GM18508 (cell line): ENCODE measurements at regions not wholly inside any gene's neighbourhood (a gene's known extent, or its start where the extent isn't known, plus 50 kb on each side); places are given as distances from the start of the nearest gene placed in this dataset.
"Not testable (repeated sequence)": the region's sequence is repeated elsewhere in the genome, so short reads cannot be mapped to it uniquely, and the experiment has no call there.

ENCODE experiments used
- ATAC-seq: cut with Tn5 transposase; IDR thresholded peaks from one replicate; pipeline ENCODE4 v1.9.1; 2021; ENCODE audit warnings: moderate number of reproducible peaks; ENCODE audit not compliant: insufficient read depth, unreplicated experiment

DNA sequence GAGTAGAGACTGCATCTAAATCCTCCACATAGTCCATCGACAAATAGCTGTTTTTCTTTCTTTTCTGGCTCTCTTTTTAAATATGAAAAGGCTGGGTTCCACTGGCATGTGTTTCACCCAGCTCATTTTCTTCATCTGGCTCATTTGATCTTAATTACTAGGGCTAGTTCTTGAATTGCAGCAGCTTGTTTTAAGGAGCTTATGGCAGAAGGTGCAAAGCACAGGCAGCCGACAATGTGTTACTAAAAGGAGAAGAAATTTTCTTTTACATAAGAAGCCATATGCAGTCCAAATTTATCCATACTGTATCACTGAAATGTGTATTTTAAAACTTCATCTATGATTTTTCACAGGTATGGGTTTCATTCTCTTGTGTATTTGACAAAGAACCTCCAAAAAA, 205.6 kb upstream of the PTER start:
- no peak for ATAC-seq

DNA sequence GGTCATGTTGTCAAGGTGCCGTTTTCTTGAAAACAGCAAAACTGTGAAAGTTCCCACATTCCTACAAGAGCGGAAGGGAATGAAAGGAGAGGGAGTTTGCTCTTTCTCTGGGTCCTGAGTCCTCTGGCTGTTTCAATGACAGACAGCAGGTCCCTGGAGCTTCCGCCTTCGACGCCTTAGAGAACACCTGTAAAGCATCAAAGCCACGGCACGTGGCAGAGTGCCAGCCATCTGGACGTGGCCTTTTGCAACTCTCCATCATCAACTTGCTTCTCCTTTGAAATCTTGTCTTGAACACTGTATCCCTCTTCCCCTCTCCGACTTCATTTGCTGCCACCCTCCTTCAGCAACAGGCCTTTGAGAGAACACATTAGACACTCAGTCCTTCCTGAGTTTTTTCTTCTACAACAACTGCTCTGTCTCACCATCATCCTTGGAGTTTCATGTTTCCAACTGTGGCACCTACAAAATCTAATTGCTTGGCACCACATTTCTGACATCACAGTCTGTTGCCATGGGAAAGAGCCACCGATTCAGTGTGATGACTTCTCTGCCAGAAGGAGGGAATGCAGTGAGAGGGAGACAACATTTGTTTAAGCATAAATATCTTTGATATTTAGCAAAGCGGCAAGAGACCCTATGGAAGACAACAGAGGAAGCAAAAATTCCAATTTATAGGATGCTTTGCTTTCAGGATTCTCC, 204.9 kb upstream of the PTER start:
- no peak for ATAC-seq

DNA sequence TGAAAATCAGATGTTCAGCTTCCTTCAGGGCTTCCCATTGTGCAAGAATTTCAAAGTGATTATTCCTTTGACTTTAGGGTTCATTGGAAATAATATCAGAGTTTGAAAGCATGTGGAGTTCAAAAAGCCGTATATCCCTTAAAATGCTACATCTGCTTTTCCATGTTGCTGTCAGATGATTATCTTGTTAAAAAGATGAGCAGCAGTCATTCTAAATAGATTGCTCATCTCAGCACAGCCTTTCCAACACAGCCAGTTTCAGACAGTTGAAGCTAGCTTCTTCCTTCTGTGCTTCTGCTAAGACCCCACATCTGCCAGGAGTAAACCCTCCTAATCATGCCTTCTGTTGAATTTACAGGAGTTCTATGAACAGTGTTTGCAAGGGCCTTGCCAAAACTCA, 204.4 kb upstream of the PTER start:
- ATAC-seq = no peak

DNA sequence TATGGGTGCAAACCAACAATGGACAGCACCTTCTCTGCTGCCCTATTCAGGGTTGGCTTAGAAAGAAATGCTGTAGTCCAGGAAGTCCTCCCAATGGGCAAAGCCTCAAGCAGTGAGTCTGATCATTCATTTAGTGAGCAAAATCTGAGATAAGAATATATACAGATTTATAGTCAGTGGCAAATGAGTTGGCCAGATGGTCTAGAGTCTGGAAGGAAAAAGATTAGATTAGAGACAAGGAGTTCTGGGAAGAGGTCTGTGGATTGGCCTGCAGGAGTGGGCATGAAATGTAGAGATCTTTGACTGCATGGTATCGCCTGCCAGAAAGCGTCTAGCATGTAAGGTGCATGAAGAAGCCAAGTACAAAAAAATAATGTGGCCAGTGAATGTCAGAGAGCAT, 201.9 kb upstream of the PTER start:
- no peak for ATAC-seq

DNA sequence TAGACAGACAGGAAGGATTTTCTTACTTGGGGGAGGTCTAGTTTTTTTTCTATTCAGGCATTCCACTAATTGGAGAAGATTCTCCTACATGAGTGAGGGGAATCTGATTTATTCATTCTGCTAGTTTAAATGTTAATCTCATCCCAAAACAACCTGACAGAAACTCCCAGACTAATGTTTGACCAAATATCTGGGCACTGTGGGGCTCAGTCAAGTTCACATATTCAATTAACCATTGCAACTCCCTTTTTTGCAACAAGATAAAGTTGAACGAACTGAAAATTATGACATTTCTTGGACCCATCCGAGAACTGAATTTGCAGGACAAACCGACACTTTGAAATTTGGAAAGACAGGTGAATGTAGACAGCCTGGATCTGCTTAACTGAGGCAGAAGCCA, 194.4 kb upstream of the PTER start:
- no peak for ATAC-seq

DNA sequence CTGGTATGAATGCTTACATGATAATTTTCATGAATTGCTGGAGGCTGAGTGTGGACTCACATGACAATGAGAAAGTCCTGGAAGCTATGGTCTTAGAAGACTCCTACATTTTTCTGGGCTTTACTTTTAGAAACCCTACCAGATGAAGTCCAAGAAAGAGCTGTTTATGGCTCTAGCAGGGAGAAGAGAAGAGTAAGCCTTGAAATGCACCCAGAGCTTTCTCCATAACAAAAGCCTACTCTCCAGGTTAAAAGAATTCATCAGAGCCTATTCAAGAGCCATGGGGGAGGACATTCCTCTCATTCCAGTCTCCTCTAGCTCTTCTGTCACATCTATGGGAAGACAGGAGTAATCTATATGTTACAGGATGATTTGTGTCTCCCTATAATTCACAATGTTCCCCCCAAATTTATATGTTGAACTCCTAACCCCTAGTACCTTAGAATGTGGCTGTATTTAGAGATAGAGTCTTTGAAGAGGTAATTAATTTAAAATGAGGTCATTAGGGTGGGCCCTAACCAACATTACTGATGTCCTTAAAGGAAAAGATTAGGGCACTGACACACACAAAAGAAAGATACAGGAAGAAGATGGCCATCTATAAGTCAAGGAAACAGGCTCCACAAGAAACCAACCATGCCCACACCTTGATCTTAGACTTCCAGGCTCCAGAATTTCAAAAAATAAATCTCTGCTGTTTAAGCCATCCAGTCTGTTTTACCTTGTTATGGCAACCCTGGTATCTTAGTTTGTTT, 193.8 kb upstream of the PTER start:
- no peak for ATAC-seq

DNA sequence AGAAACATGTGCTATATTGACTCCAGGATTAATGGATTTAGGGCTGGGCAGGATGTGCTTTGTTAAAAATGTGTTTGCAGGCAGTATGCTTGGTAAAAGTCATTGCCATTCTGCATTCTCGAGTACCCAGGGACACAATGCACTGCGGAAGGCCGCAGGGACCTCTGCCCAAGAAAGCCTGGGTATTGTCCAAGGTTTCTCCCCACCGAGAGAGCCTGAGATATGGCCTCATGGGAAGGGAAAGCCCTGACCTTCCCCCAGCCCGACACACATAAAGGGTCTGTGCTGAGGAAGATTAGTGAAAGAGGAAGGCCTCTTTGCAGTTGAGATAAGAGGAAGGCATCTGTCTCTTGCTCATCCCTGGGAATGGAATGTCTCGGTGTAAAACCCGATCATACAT, 186.7 kb upstream of the PTER start:
- not testable (repeated sequence) for ATAC-seq

DNA sequence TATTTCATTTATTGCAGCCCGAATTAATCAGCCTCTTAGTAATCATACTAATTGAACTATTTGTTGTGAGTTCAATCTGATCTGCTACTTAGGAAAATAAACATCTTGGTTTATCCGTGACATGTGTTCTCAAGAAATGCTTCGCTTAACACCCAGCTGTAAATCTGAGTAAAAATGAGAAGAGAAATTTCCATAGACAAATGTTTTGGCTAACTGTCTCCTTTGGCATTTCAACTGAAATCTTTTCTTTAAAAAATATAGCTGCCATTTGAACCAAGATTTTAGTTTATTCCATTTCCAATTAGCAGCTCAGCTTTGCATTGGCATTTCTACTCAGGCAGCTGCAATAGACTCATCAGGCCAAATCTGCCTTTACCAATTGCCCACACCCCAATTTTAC, 180.5 kb upstream of the PTER start:
- no peak for ATAC-seq

DNA sequence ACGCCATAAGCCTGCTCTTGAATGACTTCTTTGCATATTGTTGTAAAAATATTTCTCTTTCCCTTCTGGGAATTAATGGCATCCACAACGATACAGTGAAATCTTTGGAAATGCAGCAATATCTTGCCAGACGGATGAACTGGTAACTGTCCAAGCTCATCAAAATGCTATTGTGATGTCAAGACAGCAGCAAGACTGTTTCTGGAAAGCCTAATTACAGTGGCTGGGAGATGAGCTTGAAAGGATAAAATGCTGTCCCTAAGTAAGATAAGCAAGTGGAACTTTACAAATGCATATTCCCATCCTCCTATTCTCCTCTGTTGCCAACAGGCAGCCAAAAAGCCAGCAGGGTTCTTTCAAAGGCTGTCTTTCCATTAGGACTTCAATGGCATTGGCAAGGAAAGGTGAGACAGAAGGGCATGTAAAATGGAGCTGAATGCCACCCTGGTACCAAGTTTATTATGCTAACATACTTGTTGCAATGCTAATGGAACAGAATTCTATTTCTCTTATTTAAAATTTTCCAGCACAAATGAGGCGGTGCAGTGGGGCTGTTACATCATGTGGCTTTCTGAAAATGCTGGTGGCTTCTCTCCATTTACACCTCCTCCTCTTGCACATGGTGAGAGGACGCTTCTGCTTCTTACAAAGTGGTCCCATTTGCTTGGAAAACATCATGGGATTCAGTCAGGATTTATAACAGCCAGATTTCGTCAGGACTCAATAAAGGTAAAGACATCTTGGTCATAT, 178.3 kb upstream of the PTER start:
- no peak for ATAC-seq

DNA sequence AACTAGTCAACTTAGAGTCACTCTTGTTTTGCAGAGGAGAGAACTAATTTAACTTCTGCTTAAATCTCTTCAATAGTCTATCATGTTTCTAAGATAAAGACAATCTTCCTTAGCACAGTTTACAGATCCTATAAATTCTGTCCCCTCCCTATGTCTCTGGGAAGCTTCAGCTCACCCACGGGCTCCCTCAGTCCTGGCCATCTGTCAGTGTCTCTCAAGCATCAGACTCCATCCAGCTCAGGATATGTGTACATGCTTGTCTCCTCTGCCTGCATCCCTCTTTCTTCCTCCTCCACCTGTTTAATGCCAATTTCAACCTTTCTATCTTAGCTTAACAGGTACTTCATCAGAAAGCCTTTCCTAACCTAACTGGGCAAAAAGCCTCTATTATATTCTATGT, 177.1 kb upstream of the PTER start:
- ATAC-seq = no peak

DNA sequence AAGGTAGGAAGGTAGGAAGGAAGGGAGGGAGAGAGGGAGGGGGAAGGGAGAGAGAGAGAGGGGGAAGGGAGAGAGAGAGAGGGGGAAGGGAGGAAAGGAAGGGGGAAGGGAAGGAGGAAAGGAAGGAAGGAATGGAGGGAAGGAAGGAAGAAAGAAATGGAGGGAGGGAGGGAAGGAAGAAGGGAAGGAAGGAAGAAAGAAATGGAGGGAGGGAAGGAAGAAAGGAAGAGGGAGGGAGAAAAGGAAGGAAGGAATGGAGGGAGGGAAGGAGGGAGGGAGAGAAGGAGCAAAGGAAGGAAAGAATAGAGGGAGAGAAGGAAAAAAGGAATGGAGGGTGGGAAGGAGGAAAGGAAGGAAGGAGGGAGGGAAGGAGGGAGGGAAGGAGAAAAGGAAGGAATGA, 176.4 kb upstream of the PTER start:
- no peak for ATAC-seq

DNA sequence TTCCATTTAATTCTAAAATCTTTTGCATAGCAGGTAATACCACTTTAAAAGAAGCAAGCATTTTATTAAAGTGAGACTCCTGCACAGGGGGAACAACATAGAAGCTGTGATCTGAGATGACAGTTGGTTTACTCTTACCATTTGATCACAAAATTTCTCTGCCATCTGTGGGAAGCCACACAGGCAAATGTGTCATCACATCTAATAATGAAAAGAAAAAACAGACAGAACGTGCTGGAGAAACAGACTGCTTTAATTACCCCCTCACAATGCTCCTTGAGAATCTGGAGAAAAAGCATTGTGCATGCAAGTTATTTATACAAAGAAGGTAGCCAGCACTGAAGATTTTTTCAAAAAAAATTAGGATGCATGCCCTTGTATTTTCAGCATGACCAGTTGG, 165.2 kb upstream of the PTER start:
- ATAC-seq = no peak

DNA sequence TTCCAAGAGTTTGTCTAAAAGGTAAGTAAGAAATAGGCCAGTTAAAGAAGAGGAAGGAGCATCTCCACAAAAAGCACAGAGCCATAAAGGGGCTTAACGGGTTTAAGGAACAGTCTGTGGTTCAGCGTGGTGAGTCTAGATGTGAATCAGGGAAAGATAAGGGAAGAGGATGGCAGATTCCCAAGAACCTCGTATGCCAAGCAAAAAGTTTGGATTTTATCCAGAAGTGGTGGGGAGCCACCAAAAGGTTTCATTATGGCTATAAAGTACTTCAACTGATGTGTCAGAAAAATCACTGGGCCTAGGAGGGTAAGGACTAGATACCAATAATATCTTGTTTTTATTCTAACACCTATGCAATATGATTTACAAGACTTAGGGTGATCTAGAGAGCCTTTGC, 161.9 kb upstream of the PTER start:
- ATAC-seq = no peak

DNA sequence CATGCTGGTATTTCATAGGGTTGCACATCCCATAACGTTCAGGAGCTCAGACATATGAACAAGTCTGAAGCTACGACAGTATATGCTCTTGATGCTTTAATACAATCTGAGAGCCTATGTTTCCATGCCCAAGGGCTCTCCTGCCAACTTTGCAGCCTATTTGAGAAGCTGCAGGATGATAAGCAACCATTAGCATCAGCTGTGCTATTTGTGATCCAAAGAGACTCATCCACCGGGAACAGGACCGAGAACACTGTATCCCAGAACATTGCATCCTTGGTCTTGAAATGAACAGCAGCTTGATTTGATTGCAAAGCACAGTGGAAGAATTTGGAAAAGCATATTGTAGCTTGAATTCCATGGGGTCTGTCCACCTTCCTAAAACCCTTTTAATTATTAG, 156.2 kb upstream of the PTER start:
- ATAC-seq = no peak

DNA sequence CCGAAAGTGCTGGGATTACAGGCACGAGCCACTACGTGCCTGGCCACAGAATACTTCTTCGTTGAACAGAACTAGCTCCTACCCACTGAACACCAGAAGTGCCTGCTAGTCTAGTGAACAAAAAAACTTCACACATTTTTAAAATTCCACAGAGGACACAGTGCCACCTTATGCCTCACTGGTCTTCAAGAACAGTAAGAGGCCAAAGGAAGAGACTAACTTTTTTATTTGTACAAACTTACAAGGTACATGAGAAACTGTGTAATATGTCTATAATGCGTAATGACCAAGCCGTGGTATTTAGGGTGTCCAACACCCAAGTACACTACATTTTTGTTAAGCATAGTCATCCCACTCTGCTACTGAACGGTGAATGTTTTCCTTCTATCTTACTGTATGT, 144.4 kb upstream of the PTER start:
- no peak for ATAC-seq

DNA sequence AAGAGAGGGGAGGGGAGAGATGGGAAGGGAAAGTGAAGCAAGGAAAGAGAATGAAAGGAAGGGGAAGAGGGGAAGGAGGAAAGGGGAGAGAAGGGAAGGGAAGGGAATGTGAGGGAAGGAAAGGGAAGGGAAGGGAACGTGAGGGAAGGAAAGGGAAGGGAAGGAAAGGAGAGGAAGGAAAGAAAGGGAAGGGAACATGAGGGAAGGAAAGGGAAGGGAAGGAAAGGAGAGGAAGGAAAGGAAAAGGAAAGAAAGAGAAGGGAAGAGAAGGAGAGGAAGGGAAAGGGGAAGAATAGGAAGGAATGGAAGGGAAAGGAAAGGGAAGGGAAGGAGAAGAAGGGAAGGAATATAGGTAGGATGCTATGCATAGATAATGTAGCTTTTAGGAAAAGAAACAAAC, 139.7 kb upstream of the PTER start:
- no peak for ATAC-seq

DNA sequence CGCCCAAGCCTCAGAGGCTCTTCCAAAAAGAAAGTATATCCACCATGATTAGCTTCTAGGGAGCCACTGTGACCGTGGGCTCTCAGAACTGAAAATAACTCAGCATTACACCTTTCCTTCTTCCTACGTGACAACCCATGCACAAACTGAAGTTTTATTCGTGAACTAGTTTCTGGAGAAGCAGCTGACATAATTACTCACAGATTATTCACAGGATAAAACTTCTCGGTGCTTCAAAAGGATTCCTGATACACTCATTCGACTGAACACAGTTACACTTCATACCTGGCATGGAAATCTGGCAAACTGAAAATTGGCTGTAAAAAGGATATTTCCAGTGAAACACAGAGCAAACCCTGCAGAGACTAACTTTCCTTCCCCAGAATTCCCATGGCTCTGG, 139.2 kb upstream of the PTER start:
- ATAC-seq = no peak

DNA sequence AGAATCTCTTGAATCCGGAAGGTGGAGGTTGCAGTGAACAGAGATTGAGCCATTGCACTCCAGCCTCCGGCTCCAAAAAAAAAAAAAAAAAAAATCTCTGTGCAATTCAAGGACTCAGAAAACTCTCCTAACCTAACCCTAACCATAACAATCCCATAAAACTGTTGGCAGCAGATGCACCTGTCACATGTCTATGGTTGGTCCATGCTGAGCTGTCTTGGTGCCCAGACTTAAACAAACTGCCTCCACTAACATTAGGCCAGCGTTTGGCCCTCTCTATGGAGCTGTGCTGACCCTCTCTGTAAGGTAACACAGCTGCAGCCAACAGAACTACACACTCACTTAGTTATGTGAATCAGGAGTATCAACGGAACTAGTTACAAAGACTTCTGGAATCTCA, 132.5 kb upstream of the PTER start:
- no peak for ATAC-seq

DNA sequence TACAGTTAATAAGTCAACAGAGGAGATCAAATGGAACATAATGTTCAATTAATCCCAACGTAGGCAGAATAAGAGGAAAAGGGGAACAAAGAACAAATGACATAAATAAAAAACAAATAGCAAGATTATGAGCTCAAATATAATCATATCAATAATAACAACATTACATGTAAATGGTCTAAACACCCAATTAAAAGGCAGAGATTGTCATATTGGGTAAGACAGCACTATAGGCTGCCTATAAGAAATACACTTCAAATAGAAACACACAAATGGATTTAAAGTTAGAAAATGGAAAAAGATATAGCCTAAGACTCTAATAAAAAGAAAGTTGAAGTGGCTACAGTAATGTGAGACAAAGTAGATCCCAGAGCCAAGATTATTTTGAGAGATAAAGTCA, 126.4 kb upstream of the PTER start:
- no peak for ATAC-seq

DNA sequence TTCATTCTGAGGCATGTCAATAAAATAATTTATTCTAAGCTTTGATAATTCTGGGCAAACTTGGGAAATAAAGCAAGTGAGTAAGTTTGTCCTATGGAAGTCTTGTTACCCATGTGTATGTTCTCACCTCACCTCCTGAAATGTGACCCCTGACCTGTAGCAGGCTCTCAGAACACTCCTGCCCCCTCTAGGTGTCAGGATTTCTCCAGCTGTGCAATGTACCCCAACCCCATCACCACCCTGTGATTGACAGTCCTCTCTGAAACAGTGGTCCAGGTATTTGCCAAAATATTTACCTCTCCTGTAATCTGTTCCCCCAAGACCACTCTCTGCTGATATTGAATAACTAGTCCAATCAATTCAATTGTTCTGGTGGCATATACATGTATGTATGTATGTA, 122.6 kb upstream of the PTER start:
- no peak for ATAC-seq

DNA sequence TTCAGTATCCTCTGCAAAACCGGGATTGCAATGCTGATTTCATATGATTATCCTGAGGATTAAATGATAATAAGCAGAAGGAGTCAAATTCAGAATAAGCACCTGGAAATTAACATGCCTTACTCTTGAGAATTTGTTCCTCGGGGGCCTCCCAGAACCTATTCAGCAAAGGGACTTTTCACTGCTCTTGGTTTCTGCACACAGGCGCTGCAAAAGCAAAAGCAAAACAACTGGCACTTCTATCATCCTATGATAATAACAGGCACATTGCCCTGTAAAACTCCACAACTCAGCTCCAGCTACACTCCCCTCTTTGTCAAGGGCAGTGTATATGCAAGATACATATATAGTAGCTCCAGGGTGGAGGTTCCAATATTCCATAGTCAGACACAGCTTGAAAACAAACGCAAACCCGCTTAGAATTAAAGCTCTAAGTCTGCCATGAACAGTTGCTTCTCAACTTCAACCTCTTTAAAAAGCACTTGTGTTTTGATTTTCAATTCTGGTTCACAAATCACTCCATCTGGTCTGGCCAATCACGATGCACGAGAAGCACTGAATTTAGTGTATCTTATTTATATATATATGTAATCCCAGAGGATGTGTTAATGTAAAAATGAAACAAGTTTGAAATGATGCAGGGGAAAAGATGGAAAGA, 119.9 kb upstream of the PTER start:
- ATAC-seq = no peak
